Kidney (tissue), 13 donors: ENCODE measurements at regions not wholly inside any gene's neighbourhood (a gene's known extent, or its start where the extent isn't known, plus 50 kb on each side); places are given as distances from the start of the nearest gene placed in this dataset.

Source experiments
- DNase-seq, 5 donors: peaks; one replicate each; pipeline ENCODE4 v3.0.0-alpha.2; 2013 to 2020
- FAIRE-seq: peaks from 2 replicates; lab custom pipeline; 2012; peaks lifted over from hg19 to GRCh38; lab: Jason Lieb, UNC
- H3K27ac ChIP-seq, 2 donors: one replicate each; pipeline ENCODE4 v1.7.0; 2013; ENCODE audit warnings: low read depth in 2 of 2, low read length in 2 of 2, inconsistent platforms in 1 of 2
- H3K27me3 ChIP-seq: one replicate; pipeline ENCODE4 v1.7.1; 2013; ENCODE audit warnings: low read length, inconsistent platforms; ENCODE audit not compliant: control insufficient read depth, insufficient read depth
- H3K36me3 ChIP-seq, 3 donors: one replicate each; pipeline versions ENCODE4 v1.7.0 to v1.7.1; 2013; ENCODE audit warnings: low read length in 3 of 3, control low read depth in 1 of 3, inconsistent platforms in 1 of 3; ENCODE audit not compliant: insufficient read depth in 3 of 3, control insufficient read depth in 2 of 3
- H3K4me1 ChIP-seq, 3 donors: one replicate each; pipeline versions ENCODE4 v1.7.0 to v1.7.1; 2013; ENCODE audit warnings: low read length in 3 of 3, inconsistent platforms in 1 of 3, low read depth in 1 of 3; ENCODE audit not compliant: control insufficient read depth in 2 of 3, insufficient read depth in 2 of 3
- H3K4me3 ChIP-seq, 3 donors: one replicate each; pipeline versions ENCODE4 v1.7.0 to v1.8.1; 2013; ENCODE audit warnings: low read length in 3 of 3, control low read depth in 1 of 3, inconsistent platforms in 1 of 3
- H3K9ac ChIP-seq, 3 donors: one replicate each; pipeline versions ENCODE4 v1.7.0 to v1.7.1; 2013; ENCODE audit warnings: low read length in 3 of 3, control low read depth in 1 of 3, inconsistent platforms in 1 of 3
- H3K9me3 ChIP-seq, 3 donors: one replicate each; pipeline versions ENCODE4 v1.7.0 to v1.7.1; 2013; ENCODE audit warnings: low read length in 3 of 3, control low read depth in 1 of 3, inconsistent platforms in 1 of 3; ENCODE audit not compliant: control insufficient read depth in 2 of 3, insufficient read depth in 1 of 3
- intact Hi-C: fragments of 100-400 bp; cut with DNase I; formaldehyde crosslinking; loops from one replicate; pipeline ENCODE4 v1.11.1; 2022
- TF ChIP-seq, protein P1 (sequence below): IDR thresholded peaks from 3 replicates; pipeline ENCODE4 v1.5.1; 2012; ENCODE audit warnings: mild to moderate bottlenecking, moderate library complexity, borderline replicate concordance; ENCODE audit not compliant: insufficient read depth; ENCODE audit errors: extremely low read depth
- donor health status: control.
- donor health status: control.
- donor health status: control.
- donor health status: control.
- donor health status: control.
- donor health status: DM: yes; HTN: yes; CAD: no.
- donor health status: Normal renal cell carcinoma (clear cell type).

DNA sequence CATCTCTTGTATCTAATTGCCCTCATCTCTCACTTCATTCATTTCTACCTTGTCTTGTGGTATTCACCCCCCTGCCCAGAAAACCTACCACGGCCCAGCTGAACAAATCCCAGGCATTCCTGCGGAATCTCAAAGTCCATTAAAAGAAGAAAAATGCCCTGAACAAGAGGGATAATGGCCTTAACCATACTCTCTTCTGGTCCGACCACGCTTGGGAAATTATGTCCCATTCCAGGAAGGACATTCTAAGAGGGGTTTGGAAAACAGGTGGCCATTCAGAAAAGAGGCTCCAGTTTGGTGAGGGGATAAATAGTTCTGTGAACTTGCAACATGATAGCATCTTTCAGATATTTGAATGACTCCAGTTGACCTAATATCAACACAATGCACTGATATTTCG is 349.9 kb upstream of the ZNF521 start:
- Histone ChIP-seq H3K9ac (no peak overlapping the region), H3K4me1 (no peaks in the 10 kb centered on the region), H3K9me3 (no peaks in the 10 kb centered on the region), H3K4me3 (no peak overlapping the region), H3K27me3 (no peaks in the 10 kb centered on the region), H3K36me3 (no peaks in the 10 kb centered on the region), H3K27ac (no peak overlapping the region)
- FAIRE-seq (no peak), DNase-seq (no peak)
- intact Hi-C loops, result no loop called here
- TF ChIP-seq, protein P1, sequence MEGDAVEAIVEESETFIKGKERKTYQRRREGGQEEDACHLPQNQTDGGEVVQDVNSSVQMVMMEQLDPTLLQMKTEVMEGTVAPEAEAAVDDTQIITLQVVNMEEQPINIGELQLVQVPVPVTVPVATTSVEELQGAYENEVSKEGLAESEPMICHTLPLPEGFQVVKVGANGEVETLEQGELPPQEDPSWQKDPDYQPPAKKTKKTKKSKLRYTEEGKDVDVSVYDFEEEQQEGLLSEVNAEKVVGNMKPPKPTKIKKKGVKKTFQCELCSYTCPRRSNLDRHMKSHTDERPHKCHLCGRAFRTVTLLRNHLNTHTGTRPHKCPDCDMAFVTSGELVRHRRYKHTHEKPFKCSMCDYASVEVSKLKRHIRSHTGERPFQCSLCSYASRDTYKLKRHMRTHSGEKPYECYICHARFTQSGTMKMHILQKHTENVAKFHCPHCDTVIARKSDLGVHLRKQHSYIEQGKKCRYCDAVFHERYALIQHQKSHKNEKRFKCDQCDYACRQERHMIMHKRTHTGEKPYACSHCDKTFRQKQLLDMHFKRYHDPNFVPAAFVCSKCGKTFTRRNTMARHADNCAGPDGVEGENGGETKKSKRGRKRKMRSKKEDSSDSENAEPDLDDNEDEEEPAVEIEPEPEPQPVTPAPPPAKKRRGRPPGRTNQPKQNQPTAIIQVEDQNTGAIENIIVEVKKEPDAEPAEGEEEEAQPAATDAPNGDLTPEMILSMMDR, result no peak

DNA sequence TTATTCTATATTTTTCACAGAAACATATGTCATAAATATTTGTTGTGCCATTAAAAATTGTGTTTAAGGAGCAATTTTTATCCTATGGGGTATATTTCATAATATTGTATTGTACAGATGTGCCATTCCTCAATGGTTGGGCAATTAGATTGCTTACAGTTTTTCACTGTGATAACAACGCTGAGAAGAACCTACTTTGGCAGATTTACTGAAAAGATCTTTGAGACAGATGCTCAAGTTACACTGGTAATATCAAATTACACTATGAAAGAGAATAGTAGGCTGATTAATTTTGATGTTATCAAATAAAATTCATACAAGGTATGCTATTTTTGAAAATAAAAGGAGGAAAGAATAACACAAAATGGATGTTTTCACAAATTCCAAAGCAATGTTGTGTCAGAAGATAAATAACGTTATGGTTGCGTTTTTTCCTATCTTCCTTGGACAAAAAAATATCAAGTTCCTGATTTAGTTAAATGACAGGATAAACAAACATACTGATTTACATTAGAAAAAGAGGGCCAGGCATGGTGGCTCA is 335.1 kb upstream of the ZNF521 start:
- intact Hi-C loops, result no loop called here
- Histone ChIP-seq H3K27me3 (no peaks in the 10 kb centered on the region), H3K27ac (no peak overlapping the region), H3K4me3 (no peak overlapping the region), H3K4me1 (no peaks in the 10 kb centered on the region), H3K9me3 (no peaks in the 10 kb centered on the region), H3K36me3 (no peaks in the 10 kb centered on the region), H3K9ac (no peak overlapping the region)
- FAIRE-seq, result no peak
- peak in 2 of 5 donors; percentile 6 to 16 for DNase-seq
- TF ChIP-seq, protein P1, result no peak

DNA sequence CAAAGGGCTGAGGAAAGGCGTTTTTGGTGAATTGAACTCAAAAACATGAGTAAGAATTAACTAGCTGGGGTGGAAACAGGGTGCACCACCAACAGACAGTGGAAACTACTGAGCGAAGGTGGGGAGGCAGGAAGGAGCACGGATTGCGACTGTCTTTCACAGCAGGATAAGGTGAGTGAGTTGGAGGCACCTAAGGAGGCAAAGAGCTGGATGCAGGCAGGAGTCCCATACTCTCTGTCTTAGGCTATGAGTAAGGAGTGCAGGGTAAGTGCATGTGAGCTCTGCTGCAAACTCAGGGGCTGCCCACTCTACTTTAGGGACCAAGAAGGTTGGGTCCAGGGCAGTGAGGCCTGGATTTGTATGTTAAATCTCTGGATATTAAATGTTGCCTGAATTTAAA is 333.1 kb upstream of the ZNF521 start:
- H3K27ac ChIP-seq, result no peak overlapping the region
- no peak overlapping the region for H3K9ac ChIP-seq
- H3K9me3 ChIP-seq, result no peaks in the 10 kb centered on the region
- no peak overlapping the region for H3K4me3 ChIP-seq
- TF ChIP-seq, protein P1, result no peak
- no peaks in the 10 kb centered on the region for H3K27me3 ChIP-seq
- intact Hi-C loops, result no loop called here
- no peaks in the 10 kb centered on the region for H3K4me1 ChIP-seq
- no peaks in the 10 kb centered on the region for H3K36me3 ChIP-seq
- FAIRE-seq (no peak), DNase-seq (no peak)

DNA sequence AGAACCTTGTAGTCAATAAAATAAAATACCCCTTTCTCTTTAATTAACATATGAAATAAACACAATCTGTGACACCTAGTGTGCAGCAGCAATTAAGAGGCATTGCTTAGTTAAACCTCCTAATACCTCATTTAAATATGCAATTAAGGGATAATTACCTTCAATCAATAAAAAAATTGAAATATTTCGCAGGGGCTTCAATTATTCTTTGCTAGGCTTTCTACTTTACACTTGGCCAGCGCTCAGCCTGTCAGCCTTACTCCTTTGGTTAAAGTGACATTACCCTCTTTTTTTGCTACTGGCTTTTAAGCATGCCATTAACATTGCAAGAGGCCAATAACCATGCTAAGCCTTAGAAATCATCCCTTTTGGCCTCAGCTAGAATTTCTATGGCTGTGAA is 327.5 kb upstream of the ZNF521 start:
- H3K4me1 ChIP-seq, result no peaks in the 10 kb centered on the region
- H3K36me3 ChIP-seq, result no peaks in the 10 kb centered on the region
- TF ChIP-seq, protein P1, result no peak
- H3K4me3 ChIP-seq, result no peak overlapping the region
- intact Hi-C loops, result no loop called here
- no peaks in the 10 kb centered on the region for H3K27me3 ChIP-seq
- no peaks in the 10 kb centered on the region for H3K9me3 ChIP-seq
- FAIRE-seq, result no peak
- no peak overlapping the region for H3K9ac ChIP-seq
- DNase-seq, result no peak
- H3K27ac ChIP-seq, result no peak overlapping the region
